Fibroblast of the aortic adventitia (primary cell): ENCODE measurements at regions not wholly inside any gene's neighbourhood (a gene's known extent, or its start where the extent isn't known, plus 50 kb on each side); places are given as distances from the start of the nearest gene placed in this dataset.
"Not testable (repeated sequence)": the region's sequence is repeated elsewhere in the genome, so short reads cannot be mapped to it uniquely, and the experiment has no call there.

ENCODE experiments used
- DNase-seq: peaks from one replicate; pipeline ENCODE4 v3.0.0-alpha.2; 2010; ENCODE audit warnings: low read depth
- H3K4me3 ChIP-seq: 2 replicates; pipeline ENCODE4 v1.5.1; 2011; ENCODE audit warnings: low read depth, mild to moderate bottlenecking, control low read depth, low read length, moderate library complexity
- TF ChIP-seq, protein P1 (sequence below): IDR thresholded peaks from 2 replicates; pipeline ENCODE4 v1.5.1; 2011; ENCODE audit warnings: mild to moderate bottlenecking, low read length, control low read depth, inconsistent platforms; ENCODE audit not compliant: insufficient read depth

DNA sequence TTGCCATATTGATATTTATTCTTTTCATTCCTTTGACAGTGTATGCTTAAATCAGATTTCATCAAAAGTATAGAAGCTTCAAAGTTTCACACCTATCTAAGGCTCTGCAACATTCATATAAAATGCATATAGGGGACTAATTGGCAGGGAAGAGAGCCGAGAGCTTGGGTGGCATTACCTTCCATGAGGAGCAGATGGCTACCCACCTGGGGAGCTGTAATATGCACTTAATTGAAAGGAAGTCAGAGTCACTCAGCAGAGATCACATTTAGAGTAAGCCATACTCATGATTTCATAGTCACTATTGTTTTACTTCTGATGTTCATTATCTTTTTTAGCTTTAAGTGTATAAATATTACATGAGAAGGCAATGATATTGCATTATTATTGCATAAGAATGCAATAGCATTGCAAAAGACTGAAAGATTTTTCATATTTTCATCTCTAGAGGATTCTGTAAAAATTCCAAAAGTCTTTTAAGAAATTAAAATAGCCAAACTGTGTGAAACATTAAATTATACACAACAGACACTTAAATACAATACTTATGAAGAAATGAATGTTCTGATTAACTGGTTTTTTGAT, 1305.2 kb downstream of the EPHA7 start:
- no peak for DNase-seq
- H3K4me3 ChIP-seq = no peak overlapping the region
- TF ChIP-seq, protein P1, sequence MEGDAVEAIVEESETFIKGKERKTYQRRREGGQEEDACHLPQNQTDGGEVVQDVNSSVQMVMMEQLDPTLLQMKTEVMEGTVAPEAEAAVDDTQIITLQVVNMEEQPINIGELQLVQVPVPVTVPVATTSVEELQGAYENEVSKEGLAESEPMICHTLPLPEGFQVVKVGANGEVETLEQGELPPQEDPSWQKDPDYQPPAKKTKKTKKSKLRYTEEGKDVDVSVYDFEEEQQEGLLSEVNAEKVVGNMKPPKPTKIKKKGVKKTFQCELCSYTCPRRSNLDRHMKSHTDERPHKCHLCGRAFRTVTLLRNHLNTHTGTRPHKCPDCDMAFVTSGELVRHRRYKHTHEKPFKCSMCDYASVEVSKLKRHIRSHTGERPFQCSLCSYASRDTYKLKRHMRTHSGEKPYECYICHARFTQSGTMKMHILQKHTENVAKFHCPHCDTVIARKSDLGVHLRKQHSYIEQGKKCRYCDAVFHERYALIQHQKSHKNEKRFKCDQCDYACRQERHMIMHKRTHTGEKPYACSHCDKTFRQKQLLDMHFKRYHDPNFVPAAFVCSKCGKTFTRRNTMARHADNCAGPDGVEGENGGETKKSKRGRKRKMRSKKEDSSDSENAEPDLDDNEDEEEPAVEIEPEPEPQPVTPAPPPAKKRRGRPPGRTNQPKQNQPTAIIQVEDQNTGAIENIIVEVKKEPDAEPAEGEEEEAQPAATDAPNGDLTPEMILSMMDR = no peak

DNA sequence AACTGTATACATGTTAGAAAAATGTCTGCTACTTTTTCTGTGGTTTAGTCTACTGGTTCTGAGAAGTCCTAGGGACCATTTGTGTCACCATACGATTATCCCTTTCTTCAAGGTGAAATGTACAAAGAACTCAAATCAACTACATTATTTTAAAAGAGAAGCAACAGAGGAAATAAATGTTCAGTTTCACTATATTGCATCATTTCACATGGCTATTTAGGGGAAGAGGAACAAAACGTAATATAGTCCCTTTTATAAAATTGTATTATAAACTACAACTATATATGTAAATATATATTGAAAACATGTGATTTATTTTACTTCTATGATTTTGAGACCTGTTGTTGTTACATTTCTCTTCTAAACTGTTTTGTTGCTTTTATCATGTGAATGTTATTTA, 1308.0 kb downstream of the EPHA7 start:
- no peak overlapping the region for H3K4me3 ChIP-seq
- TF ChIP-seq, protein P1 = no peak
- no peak for DNase-seq

DNA sequence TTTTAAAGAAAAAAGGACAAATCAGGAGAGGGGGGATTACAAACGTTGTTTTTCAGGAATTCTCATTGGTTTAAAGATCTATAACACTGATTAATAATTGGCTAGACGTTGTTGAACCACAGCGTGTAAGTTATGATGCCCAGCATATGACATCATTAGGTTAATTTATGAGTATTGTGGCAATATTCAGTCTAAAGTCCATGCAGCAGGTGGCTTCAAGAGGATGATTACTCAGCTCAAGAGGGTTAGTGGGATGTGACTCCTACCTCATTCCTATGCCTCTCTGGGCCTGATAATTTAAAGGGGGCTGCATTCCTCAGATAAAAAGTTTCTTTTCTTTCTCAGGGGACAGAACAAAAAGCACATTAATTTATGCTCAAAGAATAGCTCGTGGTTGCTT, 1309.0 kb downstream of the EPHA7 start:
- DNase-seq = no peak
- no peak overlapping the region for H3K4me3 ChIP-seq
- TF ChIP-seq, protein P1 = no peak

DNA sequence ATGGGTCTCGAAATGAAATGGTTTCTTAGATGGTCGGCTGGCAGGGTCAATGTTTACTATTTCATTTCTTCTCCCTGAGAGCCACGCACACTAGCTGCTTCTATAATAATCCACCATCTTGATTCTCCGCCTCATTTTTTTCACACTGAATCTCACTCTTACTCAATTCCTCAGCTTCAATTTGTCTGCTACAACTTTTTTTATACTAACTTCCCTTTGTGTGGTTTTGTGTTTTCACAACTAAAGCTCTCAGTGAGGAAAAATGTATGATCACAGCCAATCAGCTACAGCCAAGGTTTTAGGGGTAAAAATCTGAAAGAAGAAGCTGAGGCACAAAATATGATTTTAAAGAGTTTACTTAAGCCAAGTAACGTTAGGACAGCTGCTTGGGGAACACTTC, 1309.4 kb downstream of the EPHA7 start:
- TF ChIP-seq, protein P1 = no peak
- no peak for DNase-seq
- H3K4me3 ChIP-seq = no peak overlapping the region

DNA sequence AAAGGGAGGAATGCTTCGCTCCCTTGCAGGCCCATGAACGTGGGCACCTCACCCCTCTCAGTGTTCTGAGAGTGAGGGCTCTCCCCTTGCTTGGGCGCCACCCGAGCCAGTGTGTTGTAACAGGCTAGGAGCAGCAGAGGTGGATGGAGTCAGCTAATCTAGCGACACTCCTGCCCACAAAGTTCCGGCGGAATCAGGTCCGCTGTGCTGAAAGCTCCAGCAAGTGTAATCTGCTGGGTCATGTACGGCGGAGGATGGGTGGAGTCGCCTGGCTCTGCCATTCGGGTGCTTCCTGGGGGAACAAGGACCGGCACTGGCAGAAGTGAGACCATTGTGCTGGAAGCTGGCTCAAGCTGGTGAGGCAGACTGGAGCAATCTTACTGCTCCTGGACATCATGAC, 1310.1 kb downstream of the EPHA7 start:
- TF ChIP-seq, protein P1 = no peak
- no peak for DNase-seq
- H3K4me3 ChIP-seq = no peak overlapping the region

DNA sequence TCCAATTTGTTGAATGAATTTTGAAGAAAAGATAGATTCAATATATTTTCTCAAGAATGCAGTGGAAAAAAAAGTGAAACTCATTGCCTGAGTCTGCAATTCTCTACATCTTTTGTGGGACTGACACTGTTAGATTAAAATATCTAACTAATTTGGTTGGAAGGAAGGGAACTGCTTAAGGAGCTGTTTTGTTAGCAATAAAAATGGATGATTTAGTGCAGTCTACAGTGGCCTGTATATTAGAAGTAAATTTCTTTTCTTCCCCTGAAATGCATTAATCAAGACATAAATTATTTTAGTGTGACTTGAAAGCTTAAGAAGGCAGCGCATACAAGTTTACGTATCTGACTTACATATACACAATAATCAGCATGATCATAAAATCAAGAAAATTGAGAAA, 1332.6 kb downstream of the EPHA7 start:
- TF ChIP-seq, protein P1 = no peak
- DNase-seq = no peak

DNA sequence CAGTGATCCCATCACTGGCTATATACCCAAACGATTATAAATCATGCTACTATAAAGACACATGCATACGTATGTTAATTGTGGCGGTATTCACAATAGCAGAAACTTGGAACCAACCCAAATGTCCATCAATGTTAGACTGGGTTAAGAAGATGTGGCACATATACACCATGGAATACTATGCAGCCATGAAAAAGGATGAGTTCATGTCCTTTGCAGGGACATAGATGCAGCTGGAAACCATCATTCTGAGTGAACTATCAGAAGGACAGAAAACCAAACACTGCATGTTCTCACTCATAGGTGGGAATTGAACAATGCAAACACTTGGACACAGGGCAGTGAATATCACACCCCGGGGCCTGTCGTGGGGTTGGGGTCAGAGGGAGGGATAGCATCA, 1335.4 kb downstream of the EPHA7 start:
- not testable (repeated sequence) for H3K4me3 ChIP-seq, DNase-seq

More for the DNA sequence above, 1332.6 kb downstream of the EPHA7 start:
- H3K4me3 ChIP-seq = no peak overlapping the region

DNA sequence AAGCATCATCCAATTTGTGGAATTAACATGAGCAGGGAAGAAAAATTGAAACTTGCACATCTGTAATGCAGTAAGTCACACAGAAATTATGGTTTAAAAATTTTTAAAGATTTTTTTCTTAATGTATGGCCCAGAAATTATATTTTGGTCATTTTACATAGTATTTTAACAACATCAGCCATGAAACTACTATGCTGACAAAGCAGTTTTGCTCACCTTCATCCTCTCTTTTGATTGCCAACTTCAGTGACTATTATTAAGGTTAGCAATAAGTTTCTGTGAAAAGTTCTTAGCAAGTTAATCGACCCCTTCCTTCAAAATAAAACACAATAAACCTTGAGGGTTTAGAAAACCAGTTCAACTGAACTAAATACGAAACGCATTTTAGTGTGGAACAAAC, 1347.0 kb downstream of the EPHA7 start:
- TF ChIP-seq, protein P1 = no peak
- no peak for DNase-seq
- no peak overlapping the region for H3K4me3 ChIP-seq
